Parathyroid adenoma (tissue), 2 donors: ENCODE measurements at regions not wholly inside any gene's neighbourhood (a gene's known extent, or its start where the extent isn't known, plus 50 kb on each side); places are given as distances from the start of the nearest gene placed in this dataset.

Source experiments
- H2AFZ ChIP-seq: fragments of 300-600 bp; sonication (generic); one replicate; pipeline ENCODE4 v1.7.0; 2017; ENCODE audit warnings: antibody characterized with exemption, mild to moderate bottlenecking
- H3K27ac ChIP-seq: fragments of 300-600 bp; sonication (generic); one replicate; pipeline ENCODE4 v1.7.0; 2017
- H3K27me3 ChIP-seq: fragments of 300-600 bp; sonication (generic); one replicate; pipeline ENCODE4 v1.7.0; 2017; ENCODE audit warnings: low read length; ENCODE audit not compliant: control insufficient read depth, insufficient read depth
- H3K36me3 ChIP-seq: fragments of 300-600 bp; sonication (generic); one replicate; pipeline ENCODE4 v1.7.0; 2017; ENCODE audit warnings: low read length; ENCODE audit not compliant: control insufficient read depth, insufficient read depth
- H3K4me1 ChIP-seq: fragments of 300-600 bp; sonication (generic); one replicate; pipeline ENCODE4 v1.7.0; 2017; ENCODE audit warnings: control low read depth
- H3K4me2 ChIP-seq: fragments of 300-600 bp; sonication (generic); one replicate; pipeline ENCODE4 v1.7.0; 2017; ENCODE audit warnings: low read length
- H3K4me3 ChIP-seq: fragments of 300-600 bp; sonication (generic); one replicate; pipeline ENCODE4 v1.7.0; 2017; ENCODE audit warnings: low read depth, low read length
- H3K79me2 ChIP-seq: fragments of 300-600 bp; sonication (generic); one replicate; pipeline ENCODE4 v1.7.0; 2017; ENCODE audit warnings: control low read depth
- H3K9ac ChIP-seq: fragments of 300-600 bp; sonication (generic); one replicate; pipeline ENCODE4 v1.7.0; 2017; ENCODE audit warnings: mild to moderate bottlenecking
- H3K9me3 ChIP-seq: fragments of 300-600 bp; sonication (generic); one replicate; pipeline ENCODE4 v1.7.0; 2017; ENCODE audit warnings: low read length; ENCODE audit not compliant: control insufficient read depth
- TF ChIP-seq, protein P1 (sequence below): fragments of 300-600 bp; sonication (generic); IDR thresholded peaks from one replicate; pipeline ENCODE4 v1.7.0; 2017; ENCODE audit warnings: antibody characterized with exemption, mild to moderate bottlenecking
- donor health status: primary hyperparathyroidism.

DNA sequence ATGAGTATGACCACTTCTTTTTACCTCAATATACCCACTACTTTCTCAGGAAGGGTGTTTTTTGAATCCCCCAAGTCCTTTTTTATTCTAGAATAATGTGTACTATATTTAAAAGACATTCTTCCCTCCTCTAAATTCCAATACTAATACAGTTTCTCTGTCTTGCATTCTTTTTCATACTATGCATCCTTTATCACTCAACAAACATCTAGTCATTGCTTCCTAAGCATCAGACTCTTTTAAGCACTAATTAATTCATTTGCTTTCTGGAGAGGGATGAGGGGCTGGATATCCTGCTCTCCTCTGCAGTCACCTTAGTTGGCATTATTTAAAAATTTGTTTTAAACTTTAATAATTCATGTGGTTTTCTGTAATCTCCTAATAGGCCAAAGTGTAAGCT lies 838.8 kb downstream of the KCNT2 start:
- Histone ChIP-seq H3K4me1 (no peaks in the 10 kb centered on the region), H3K79me2 (no peaks in the 10 kb centered on the region), H3K27ac (no peak overlapping the region), H3K4me2 (no peak overlapping the region), H2AFZ (no peak overlapping the region), H3K4me3 (no peak overlapping the region), H3K9ac (no peak overlapping the region), H3K36me3 (no peaks in the 10 kb centered on the region), H3K9me3 (no peaks in the 10 kb centered on the region), H3K27me3 (no peaks in the 10 kb centered on the region)
- TF ChIP-seq, protein P1, sequence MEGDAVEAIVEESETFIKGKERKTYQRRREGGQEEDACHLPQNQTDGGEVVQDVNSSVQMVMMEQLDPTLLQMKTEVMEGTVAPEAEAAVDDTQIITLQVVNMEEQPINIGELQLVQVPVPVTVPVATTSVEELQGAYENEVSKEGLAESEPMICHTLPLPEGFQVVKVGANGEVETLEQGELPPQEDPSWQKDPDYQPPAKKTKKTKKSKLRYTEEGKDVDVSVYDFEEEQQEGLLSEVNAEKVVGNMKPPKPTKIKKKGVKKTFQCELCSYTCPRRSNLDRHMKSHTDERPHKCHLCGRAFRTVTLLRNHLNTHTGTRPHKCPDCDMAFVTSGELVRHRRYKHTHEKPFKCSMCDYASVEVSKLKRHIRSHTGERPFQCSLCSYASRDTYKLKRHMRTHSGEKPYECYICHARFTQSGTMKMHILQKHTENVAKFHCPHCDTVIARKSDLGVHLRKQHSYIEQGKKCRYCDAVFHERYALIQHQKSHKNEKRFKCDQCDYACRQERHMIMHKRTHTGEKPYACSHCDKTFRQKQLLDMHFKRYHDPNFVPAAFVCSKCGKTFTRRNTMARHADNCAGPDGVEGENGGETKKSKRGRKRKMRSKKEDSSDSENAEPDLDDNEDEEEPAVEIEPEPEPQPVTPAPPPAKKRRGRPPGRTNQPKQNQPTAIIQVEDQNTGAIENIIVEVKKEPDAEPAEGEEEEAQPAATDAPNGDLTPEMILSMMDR = no peak

DNA sequence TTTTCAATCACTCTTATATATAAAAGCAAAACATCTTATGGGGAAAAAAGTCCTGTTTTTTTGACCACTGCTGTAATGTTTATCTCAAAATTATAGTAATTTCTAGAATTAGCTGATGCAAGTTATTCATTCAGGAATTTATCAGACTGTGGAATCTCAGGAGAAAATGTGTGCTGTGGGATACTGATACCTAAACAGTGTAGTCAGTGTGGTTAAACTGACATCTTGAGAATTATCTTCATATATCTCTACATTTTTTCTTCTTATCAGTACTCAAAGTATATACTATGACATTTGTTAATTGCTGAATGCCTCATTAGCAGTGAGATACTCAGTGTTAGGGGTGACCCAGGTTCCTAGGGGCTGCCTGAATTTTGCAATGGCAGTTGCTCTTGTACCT lies 839.3 kb downstream of the KCNT2 start:
- Histone ChIP-seq H3K4me3 (no peak overlapping the region), H3K9me3 (no peaks in the 10 kb centered on the region), H3K36me3 (no peaks in the 10 kb centered on the region), H3K9ac (no peak overlapping the region), H3K27ac (no peak overlapping the region), H3K4me2 (no peak overlapping the region), H3K79me2 (no peaks in the 10 kb centered on the region), H3K27me3 (no peaks in the 10 kb centered on the region), H2AFZ (no peak overlapping the region), H3K4me1 (no peaks in the 10 kb centered on the region)
- TF ChIP-seq, protein P1 = no peak

DNA sequence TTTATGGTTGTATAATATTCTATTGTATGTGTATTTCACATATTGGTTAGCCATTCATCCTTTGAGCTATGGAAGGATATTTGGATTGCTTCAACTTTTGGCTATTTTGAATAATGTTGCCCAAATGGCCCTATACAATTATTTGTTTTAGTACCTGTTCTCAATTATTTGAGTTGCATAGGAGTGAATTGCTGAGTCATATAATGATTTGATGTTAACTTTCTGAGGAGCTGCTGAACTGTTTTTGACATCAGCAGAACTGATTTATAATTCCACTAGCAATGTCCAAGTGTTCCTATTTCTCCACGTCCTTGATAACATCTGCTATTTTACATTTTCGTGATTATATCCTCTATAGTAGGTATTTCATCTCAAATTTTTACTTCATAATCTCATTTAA lies 839.9 kb downstream of the KCNT2 start:
- Histone ChIP-seq H3K79me2 (no peaks in the 10 kb centered on the region), H3K27me3 (no peaks in the 10 kb centered on the region), H3K27ac (no peak overlapping the region), H3K4me3 (no peak overlapping the region), H3K36me3 (no peaks in the 10 kb centered on the region), H3K9ac (no peak overlapping the region), H2AFZ (no peak overlapping the region), H3K4me1 (no peaks in the 10 kb centered on the region), H3K4me2 (no peak overlapping the region), H3K9me3 (no peaks in the 10 kb centered on the region)
- TF ChIP-seq, protein P1 = no peak

DNA sequence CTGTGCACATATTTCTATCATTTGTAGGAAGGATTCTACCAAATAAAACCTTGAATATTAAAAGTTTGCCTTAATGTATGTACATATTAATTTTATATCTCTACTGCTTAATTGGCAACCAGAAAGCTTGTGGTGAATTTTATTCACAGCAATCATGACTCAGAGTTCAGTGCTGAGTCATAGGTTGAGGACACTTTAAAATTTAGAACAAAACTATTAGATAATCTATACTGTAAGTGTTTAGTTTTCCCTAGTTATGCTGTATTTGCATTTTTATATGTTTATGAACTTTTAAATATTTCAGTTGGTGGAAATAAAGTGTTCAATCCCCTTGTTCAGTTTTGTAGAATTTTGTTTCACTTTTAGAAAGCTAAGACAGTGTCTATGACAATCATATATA lies 841.5 kb downstream of the KCNT2 start:
- no peaks in the 10 kb centered on the region for H3K9me3 ChIP-seq
- H3K4me3 ChIP-seq = no peak overlapping the region
- H3K27ac ChIP-seq = no peak overlapping the region
- no peak overlapping the region for H3K9ac ChIP-seq
- H3K36me3 ChIP-seq = no peaks in the 10 kb centered on the region
- no peak overlapping the region for H2AFZ ChIP-seq
- TF ChIP-seq, protein P1 = no peak
- H3K4me1 ChIP-seq = no peaks in the 10 kb centered on the region
- H3K79me2 ChIP-seq = no peaks in the 10 kb centered on the region
- no peaks in the 10 kb centered on the region for H3K27me3 ChIP-seq
- no peak overlapping the region for H3K4me2 ChIP-seq

DNA sequence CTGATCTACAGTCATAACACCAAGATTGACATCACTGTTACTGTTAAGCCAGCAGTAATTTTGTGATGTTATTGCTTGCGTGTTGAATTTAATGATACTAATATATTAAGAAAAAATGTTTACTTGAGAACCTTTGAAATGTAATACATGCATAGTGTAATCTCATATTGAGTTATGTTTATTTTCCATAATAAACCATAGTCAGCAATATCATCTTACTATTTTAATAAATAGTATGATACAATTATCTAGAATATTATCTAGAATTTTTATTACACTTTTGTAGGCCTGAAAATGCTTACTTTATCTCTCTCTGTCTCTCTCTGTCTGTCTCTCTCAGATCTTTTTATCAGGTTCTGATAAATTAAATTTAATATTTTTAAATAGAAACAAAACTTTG lies 843.1 kb downstream of the KCNT2 start:
- no peak overlapping the region for H3K4me3 ChIP-seq
- no peak overlapping the region for H2AFZ ChIP-seq
- H3K79me2 ChIP-seq = no peaks in the 10 kb centered on the region
- TF ChIP-seq, protein P1 = no peak
- no peak overlapping the region for H3K4me2 ChIP-seq
- H3K27me3 ChIP-seq = no peaks in the 10 kb centered on the region
- H3K27ac ChIP-seq = no peak overlapping the region
- no peaks in the 10 kb centered on the region for H3K4me1 ChIP-seq
- no peaks in the 10 kb centered on the region for H3K9me3 ChIP-seq
- no peaks in the 10 kb centered on the region for H3K36me3 ChIP-seq
- H3K9ac ChIP-seq = no peak overlapping the region
